LNCaP clone FGC (cell line): ENCODE measurements at regions not wholly inside any gene's neighbourhood (a gene's known extent, or its start where the extent isn't known, plus 50 kb on each side); places are given as distances from the start of the nearest gene placed in this dataset.

Experiments used
- DNase-seq: peaks from one replicate; pipeline ENCODE4 v3.0.0-alpha.2; 2011; ENCODE audit warnings: low read depth
- H3K4me3 ChIP-seq: 2 replicates; pipeline ENCODE4 v1.5.1; 2011; ENCODE audit warnings: mild to moderate bottlenecking, low read depth, low read length, control low read depth
- TF ChIP-seq, protein P1 (sequence below): IDR thresholded peaks from 2 replicates; pipeline ENCODE4 v1.5.1; 2012; ENCODE audit warnings: mild to moderate bottlenecking; ENCODE audit not compliant: control insufficient read depth, insufficient read depth; ENCODE audit errors: extremely low read depth

DNA sequence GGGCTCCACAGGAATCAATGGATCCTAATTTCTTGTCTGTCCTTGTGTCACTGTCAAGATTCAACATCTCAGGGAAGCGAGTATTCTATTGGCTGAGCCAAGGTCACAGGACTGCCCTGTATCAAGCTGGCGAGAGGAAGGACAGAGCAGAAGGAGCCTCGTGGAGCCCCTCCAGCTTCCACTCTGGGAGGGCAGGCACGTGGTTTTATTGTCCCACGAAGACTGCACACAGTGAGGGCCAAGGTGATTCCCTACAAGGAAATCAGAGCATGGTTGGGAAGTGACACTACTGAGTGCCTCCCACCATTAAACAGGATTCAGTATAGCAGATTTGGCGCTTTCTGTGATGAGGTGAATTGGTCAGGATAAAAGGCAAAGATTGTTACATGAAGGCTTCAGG, 302.4 kb upstream of the CXCR4 start:
- TF ChIP-seq, protein P1, sequence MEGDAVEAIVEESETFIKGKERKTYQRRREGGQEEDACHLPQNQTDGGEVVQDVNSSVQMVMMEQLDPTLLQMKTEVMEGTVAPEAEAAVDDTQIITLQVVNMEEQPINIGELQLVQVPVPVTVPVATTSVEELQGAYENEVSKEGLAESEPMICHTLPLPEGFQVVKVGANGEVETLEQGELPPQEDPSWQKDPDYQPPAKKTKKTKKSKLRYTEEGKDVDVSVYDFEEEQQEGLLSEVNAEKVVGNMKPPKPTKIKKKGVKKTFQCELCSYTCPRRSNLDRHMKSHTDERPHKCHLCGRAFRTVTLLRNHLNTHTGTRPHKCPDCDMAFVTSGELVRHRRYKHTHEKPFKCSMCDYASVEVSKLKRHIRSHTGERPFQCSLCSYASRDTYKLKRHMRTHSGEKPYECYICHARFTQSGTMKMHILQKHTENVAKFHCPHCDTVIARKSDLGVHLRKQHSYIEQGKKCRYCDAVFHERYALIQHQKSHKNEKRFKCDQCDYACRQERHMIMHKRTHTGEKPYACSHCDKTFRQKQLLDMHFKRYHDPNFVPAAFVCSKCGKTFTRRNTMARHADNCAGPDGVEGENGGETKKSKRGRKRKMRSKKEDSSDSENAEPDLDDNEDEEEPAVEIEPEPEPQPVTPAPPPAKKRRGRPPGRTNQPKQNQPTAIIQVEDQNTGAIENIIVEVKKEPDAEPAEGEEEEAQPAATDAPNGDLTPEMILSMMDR = no peak
- DNase-seq = no peak
- H3K4me3 ChIP-seq = no peak overlapping the region

- TF ChIP-seq, protein P1 = no peak
- no peak overlapping the region for H3K4me3 ChIP-seq
- no peak for DNase-seq
Observed at GRCh38 chr2:136411946-136412345, 294.0 kb upstream of the CXCR4 start.

DNA sequence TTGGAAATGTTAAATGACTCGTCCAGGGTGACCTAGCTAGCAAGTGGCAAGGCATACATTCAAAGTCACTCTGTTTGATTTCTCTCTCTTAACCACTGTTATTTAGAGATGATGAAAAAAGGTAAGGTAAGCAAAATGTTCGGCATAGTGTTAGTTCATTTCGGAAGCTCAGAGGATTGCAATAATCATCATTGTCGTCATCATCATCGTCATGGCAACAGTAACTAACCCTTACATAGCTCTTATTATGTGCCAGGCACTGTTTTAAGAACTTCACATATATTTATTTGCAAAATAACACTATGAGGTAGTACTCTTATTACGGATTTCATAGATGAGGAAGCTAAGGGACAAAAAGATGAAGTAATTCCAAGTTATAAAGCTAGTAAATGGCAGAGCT, 292.7 kb upstream of the CXCR4 start:
- DNase-seq = no peak
- TF ChIP-seq, protein P1 = no peak
- no peak overlapping the region for H3K4me3 ChIP-seq

DNA sequence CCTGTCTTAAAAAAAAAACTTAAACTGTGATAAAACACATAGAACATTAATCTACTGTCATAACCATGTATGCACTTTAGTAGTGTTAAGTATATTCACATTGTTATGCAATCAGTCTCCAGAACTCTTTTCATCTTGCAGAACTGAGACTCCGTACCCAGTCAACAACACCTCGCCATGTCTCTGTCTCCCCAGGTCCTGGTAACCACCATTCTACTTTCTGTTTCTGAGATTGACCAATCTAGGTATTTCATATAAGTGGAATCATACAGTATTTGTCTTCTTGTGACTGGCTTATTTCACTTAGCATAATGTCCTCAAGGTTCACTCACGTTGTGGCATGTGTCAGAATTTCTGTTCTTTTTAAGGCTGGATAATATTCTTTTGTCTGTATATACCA, 290.8 kb upstream of the CXCR4 start:
- DNase-seq = no peak
- H3K4me3 ChIP-seq = no peak overlapping the region
- TF ChIP-seq, protein P1 = no peak

- DNase-seq = no peak
- H3K4me3 ChIP-seq = no peak overlapping the region
- TF ChIP-seq, protein P1 = no peak
Observed at GRCh38 chr2:136407952-136408318, 290.0 kb upstream of the CXCR4 start.

DNA sequence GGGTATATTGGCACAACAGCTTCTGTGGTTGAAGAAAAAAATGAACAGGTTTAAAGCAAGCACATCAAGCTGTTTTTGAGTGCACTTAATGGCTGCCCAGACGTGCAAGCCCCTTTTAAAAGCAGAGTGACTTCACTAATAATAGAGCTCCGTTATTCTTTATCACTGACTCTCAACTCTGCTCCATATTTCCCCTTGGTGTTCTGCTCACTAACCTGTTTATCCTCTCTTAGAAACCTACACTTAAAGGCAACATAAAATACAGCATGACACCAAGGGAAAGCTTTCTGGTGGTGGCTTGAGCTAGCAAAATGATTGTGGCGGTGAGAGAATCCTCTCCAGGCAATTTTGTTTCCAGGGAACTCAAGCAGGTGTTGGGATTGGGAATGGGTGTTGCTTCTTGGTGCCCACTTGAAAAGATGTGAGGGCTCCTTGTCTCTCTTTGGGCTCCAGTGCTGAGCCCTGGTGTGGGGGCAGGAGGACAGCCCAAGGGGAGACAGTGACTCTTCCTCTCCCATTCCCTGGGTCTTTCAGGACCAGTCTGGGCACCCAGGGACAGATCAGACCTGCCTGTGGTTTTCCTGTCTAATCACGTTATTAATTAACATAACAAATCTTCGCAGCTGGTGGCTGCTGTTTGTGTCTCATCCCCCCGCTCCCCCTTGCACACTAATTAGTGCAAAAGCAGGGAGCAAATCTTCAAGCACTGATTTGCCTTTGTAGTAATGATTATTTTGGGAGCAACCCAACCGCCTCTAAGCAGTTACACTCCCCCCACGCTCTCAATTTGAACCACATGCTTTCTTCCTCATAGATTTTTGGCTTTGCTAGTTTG, 289.4 kb upstream of the CXCR4 start:
- TF ChIP-seq, protein P1 = no peak
- no peak overlapping the region for H3K4me3 ChIP-seq
- DNase-seq = no peak

GRCh38 chr2:136404925-136405324, 287.0 kb upstream of the CXCR4 start:
- H3K4me3 ChIP-seq = no peak overlapping the region
- DNase-seq = no peak
- TF ChIP-seq, protein P1 = no peak
